Neural cell (in vitro differentiated cells): ENCODE measurements at regions not wholly inside any gene's neighbourhood (a gene's known extent, or its start where the extent isn't known, plus 50 kb on each side); places are given as distances from the start of the nearest gene placed in this dataset.

Experiments
- H2AFZ ChIP-seq: fragments of 200-600, 300-800 bp; sonication (generic), shearing (Covaris generic); 2 replicates; pipeline ENCODE4 v1.6.0; 2014; ENCODE audit warnings: low read depth, mild to moderate bottlenecking, antibody characterized with exemption, low read length, moderate library complexity
- H3F3A ChIP-seq: fragments of 200-600 bp; shearing (Covaris generic); 2 replicates; pipeline ENCODE4 v1.6.1; 2016; ENCODE audit warnings: mild to moderate bottlenecking, moderate library complexity, mixed read lengths, antibody characterized with exemption, low read length; ENCODE audit not compliant: insufficient read depth, poor library complexity, severe bottlenecking
- H3K27ac ChIP-seq: fragments of 200-600, 300-800 bp; sonication (generic), shearing (Covaris generic); 2 replicates; pipeline ENCODE4 v1.5.1; 2014; ENCODE audit warnings: mild to moderate bottlenecking, low read length, moderate library complexity
- H3K27me3 ChIP-seq: fragments of 300-800, 200-600 bp; sonication (generic), shearing (Covaris generic); 2 replicates; pipeline ENCODE4 v1.6.0; 2014; ENCODE audit warnings: mild to moderate bottlenecking, low read depth, low read length, moderate library complexity; ENCODE audit not compliant: insufficient read depth
- H3K36me3 ChIP-seq: fragments of 300-800, 200-600 bp; sonication (generic), shearing (Covaris generic); 2 replicates; pipeline ENCODE4 v1.5.1; 2014; ENCODE audit warnings: mild to moderate bottlenecking, antibody characterized with exemption, low read length, moderate library complexity; ENCODE audit not compliant: insufficient read depth
- H3K4me2 ChIP-seq: fragments of 300-800, 200-600 bp; sonication (generic), shearing (Covaris generic); 2 replicates; pipeline ENCODE4 v1.6.0; 2014; ENCODE audit warnings: mild to moderate bottlenecking, low read length
- H3K4me3 ChIP-seq: fragments of 300-800, 200-600 bp; sonication (generic), shearing (Covaris generic); 2 replicates; pipeline ENCODE4 v1.5.1; 2014; ENCODE audit warnings: mild to moderate bottlenecking, low read length, moderate library complexity
- H3K79me2 ChIP-seq: fragments of 200-600 bp; shearing (Covaris generic); replicated peaks from 2 replicates; pipeline ENCODE4 v1.6.0; 2014; ENCODE audit warnings: mild to moderate bottlenecking, low read length, moderate library complexity; ENCODE audit not compliant: insufficient read depth
- H3K9ac ChIP-seq: fragments of 300-800, 200-600 bp; sonication (generic), shearing (Covaris generic); 2 replicates; pipeline ENCODE4 v1.6.1; 2016; ENCODE audit warnings: mild to moderate bottlenecking, low read length, mixed read lengths
- H3K9me2 ChIP-seq: fragments of 200-600 bp; shearing (Covaris generic); 2 replicates; pipeline ENCODE4 v1.6.1; 2016; ENCODE audit warnings: mild to moderate bottlenecking, low read length, mixed read lengths; ENCODE audit not compliant: insufficient read depth
- H3K9me3 ChIP-seq: fragments of 200-600, 300-800 bp; sonication (generic), shearing (Covaris generic); 2 replicates; pipeline ENCODE4 v1.6.1; 2016; ENCODE audit warnings: mild to moderate bottlenecking, mixed run types, low read length, moderate library complexity, mixed read lengths
- H4K20me1 ChIP-seq: fragments of 200-600 bp; shearing (Covaris generic); 2 replicates; pipeline ENCODE4 v1.6.1; 2016; ENCODE audit warnings: mild to moderate bottlenecking, mixed run types; ENCODE audit not compliant: insufficient read depth
- CTCF ChIP-seq: fragments of 450-650 bp; IDR thresholded peaks from 2 replicates; pipeline ENCODE4 v1.5.1; 2014; ENCODE audit warnings: antibody characterized with exemption, mild to moderate bottlenecking, moderate library complexity; ENCODE audit not compliant: poor library complexity, severe bottlenecking
- EP300 ChIP-seq: fragments of 450-650 bp; conservative IDR thresholded peaks from 2 replicates; pipeline ENCODE4 v1.6.1; 2014; ENCODE audit warnings: antibody characterized with exemption, mild to moderate bottlenecking, moderate library complexity; ENCODE audit not compliant: poor library complexity, severe bottlenecking
- EZH2 ChIP-seq: fragments of 200-600, 300-800 bp; shearing (Covaris generic), sonication (generic); IDR thresholded peaks from 2 replicates; pipeline ENCODE4 v1.6.1; 2014; ENCODE audit warnings: antibody characterized with exemption, low read length, borderline replicate concordance, mild to moderate bottlenecking; ENCODE audit not compliant: insufficient read depth, poor library complexity, severe bottlenecking
- MXI1 ChIP-seq: fragments of 450-650 bp; conservative IDR thresholded peaks from 2 replicates; pipeline ENCODE4 v1.6.1; 2014; ENCODE audit warnings: antibody characterized with exemption, mild to moderate bottlenecking; ENCODE audit not compliant: poor library complexity, severe bottlenecking
- POLR2AphosphoS5 ChIP-seq: IDR thresholded peaks from 2 replicates; pipeline ENCODE4 v1.6.1; 2012
- RAD21 ChIP-seq: fragments of 450-650 bp; conservative IDR thresholded peaks from 2 replicates; pipeline ENCODE4 v1.6.1; 2014; ENCODE audit warnings: antibody characterized with exemption, mild to moderate bottlenecking, moderate library complexity
- REST ChIP-seq: IDR thresholded peaks from 2 replicates; pipeline ENCODE4 v1.6.1; 2012; ENCODE audit warnings: borderline replicate concordance
- SMC3 ChIP-seq: fragments of 450-650 bp; conservative IDR thresholded peaks from 2 replicates; pipeline ENCODE4 v1.6.1; 2014; ENCODE audit warnings: antibody characterized with exemption, mild to moderate bottlenecking, moderate library complexity; ENCODE audit not compliant: poor library complexity
- TAF1 ChIP-seq: IDR thresholded peaks from 2 replicates; pipeline ENCODE4 v1.6.1; 2012; ENCODE audit warnings: low read depth

GRCh38 chr2:240269380-240269779, 128.9 kb upstream of the OTOS start:
- H3K27ac ChIP-seq, result no peak overlapping the region
- no peaks in the 10 kb centered on the region for H3K36me3 ChIP-seq
- no peak overlapping the region for H3K4me3 ChIP-seq
- no peak overlapping the region for H2AFZ ChIP-seq
- peaks cover 5% of the 10 kb centered on the region for H3K9me3 ChIP-seq
- H3K9ac ChIP-seq, result no peak overlapping the region
- H3F3A ChIP-seq, result no peaks in the 10 kb centered on the region
- H3K4me2 ChIP-seq, result no peak overlapping the region
- no peaks in the 10 kb centered on the region for H3K27me3 ChIP-seq
- no peak for TF ChIP-seq MXI1
- H3K9me2 ChIP-seq, result no peaks in the 10 kb centered on the region
- H3K79me2 ChIP-seq, result no peaks in the 10 kb centered on the region
- H4K20me1 ChIP-seq, result no peaks in the 10 kb centered on the region

GRCh38 chr2:240269886-240270285, 129.4 kb upstream of the OTOS start:
- Histone ChIP-seq H3K27ac (no peak overlapping the region), H3F3A (no peaks in the 10 kb centered on the region), H4K20me1 (no peaks in the 10 kb centered on the region)

More at GRCh38 chr2:240269886-240270285, 129.4 kb upstream of the OTOS start:
- Histone ChIP-seq H3K9ac (no peak overlapping the region), H3K4me3 (no peak overlapping the region), H2AFZ (no peak overlapping the region), H3K4me2 (no peak overlapping the region), H3K79me2 (no peaks in the 10 kb centered on the region), H3K9me3 (peaks cover 5% of the 10 kb centered on the region), H3K36me3 (no peaks in the 10 kb centered on the region), H3K27me3 (no peaks in the 10 kb centered on the region), H3K9me2 (no peaks in the 10 kb centered on the region)
- TF ChIP-seq REST, result no peak
- TF ChIP-seq SMC3, result no peak
- TF ChIP-seq EZH2, result no peak
- TF ChIP-seq RAD21, result no peak
- no peak for TF ChIP-seq EP300
- no peak for TF ChIP-seq MXI1
- TF ChIP-seq TAF1, result no peak
- no peak for TF ChIP-seq POLR2AphosphoS5
- no peak for TF ChIP-seq CTCF
